Mesenchymal stem cell (in vitro differentiated cells and primary cell): ENCODE measurements at regions not wholly inside any gene's neighbourhood (a gene's known extent, or its start where the extent isn't known, plus 50 kb on each side); places are given as distances from the start of the nearest gene placed in this dataset.

Experiments
- DNase-seq: peaks from one replicate; pipeline ENCODE4 v3.0.0-alpha.2; 2013
- H2AFZ ChIP-seq: one replicate; pipeline ENCODE4 v1.6.1; 2013; ENCODE audit warnings: low read depth, mild to moderate bottlenecking, control low read depth, inconsistent platforms, low read length, moderate library complexity
- H2AK5ac ChIP-seq: 2 replicates; pipeline ENCODE4 v1.6.1; 2013; ENCODE audit warnings: low read length, moderate library complexity, mild to moderate bottlenecking, inconsistent platforms; ENCODE audit not compliant: severe bottlenecking
- H2BK120ac ChIP-seq: one replicate; pipeline ENCODE4 v1.6.1; 2013; ENCODE audit warnings: low read depth, mild to moderate bottlenecking, inconsistent platforms, low read length, moderate library complexity
- H2BK12ac ChIP-seq, 2 experiments: one replicate each; pipeline ENCODE4 v1.6.1; 2013; ENCODE audit warnings: inconsistent platforms in 2 of 2, low read length in 2 of 2, mild to moderate bottlenecking in 2 of 2, moderate library complexity in 2 of 2, control low read depth in 1 of 2
- H2BK15ac ChIP-seq: one replicate; pipeline ENCODE4 v1.6.1; 2013; ENCODE audit warnings: mild to moderate bottlenecking, low read depth, inconsistent platforms; ENCODE audit not compliant: poor library complexity, severe bottlenecking
- H2BK5ac ChIP-seq: 2 replicates; pipeline ENCODE4 v1.6.1; 2013; ENCODE audit warnings: low read depth, mild to moderate bottlenecking, low read length, control low read depth, inconsistent platforms; ENCODE audit not compliant: poor library complexity, severe bottlenecking
- H3K14ac ChIP-seq, 2 experiments: one replicate each; pipeline ENCODE4 v1.6.1; 2013; ENCODE audit warnings: inconsistent platforms in 2 of 2, low read length in 2 of 2, control low read depth in 1 of 2, mild to moderate bottlenecking in 1 of 2, moderate library complexity in 1 of 2
- H3K18ac ChIP-seq, 2 experiments: one replicate each; pipeline ENCODE4 v1.6.1; 2013; ENCODE audit warnings: inconsistent platforms in 2 of 2, low read length in 2 of 2, control low read depth in 1 of 2, low read depth in 1 of 2, mild to moderate bottlenecking in 1 of 2
- H3K23ac ChIP-seq, 2 experiments: one replicate each; pipeline ENCODE4 v1.6.1; 2013; ENCODE audit warnings: inconsistent platforms in 2 of 2, low read length in 2 of 2, mild to moderate bottlenecking in 2 of 2, moderate library complexity in 2 of 2, control low read depth in 1 of 2
- H3K27ac ChIP-seq: 2 replicates; pipeline ENCODE4 v1.5.1; 2013; ENCODE audit warnings: mild to moderate bottlenecking, moderate library complexity, low read length, control low read depth, inconsistent platforms; ENCODE audit not compliant: poor library complexity, severe bottlenecking
- H3K27me3 ChIP-seq, 2 experiments: 2 replicates each; pipeline versions ENCODE4 v1.6.1 to v1.7.0; 2013; ENCODE audit warnings: low read length in 2 of 2, mild to moderate bottlenecking in 2 of 2, moderate library complexity in 2 of 2, control low read depth in 1 of 2, inconsistent platforms in 1 of 2; ENCODE audit not compliant: control insufficient read depth in 1 of 2, insufficient read depth in 1 of 2
- H3K36me3 ChIP-seq, 2 experiments: 2 replicates each; pipeline versions ENCODE4 v1.6.1 to v1.7.0; 2013; ENCODE audit warnings: low read length in 2 of 2, control low read depth in 1 of 2, inconsistent platforms in 1 of 2, low read depth in 1 of 2, mild to moderate bottlenecking in 1 of 2; ENCODE audit not compliant: insufficient read depth in 2 of 2, control insufficient read depth in 1 of 2
- H3K4ac ChIP-seq, 2 experiments: one replicate each; pipeline ENCODE4 v1.6.1; 2013; ENCODE audit warnings: inconsistent platforms in 2 of 2, low read length in 2 of 2, mild to moderate bottlenecking in 2 of 2, moderate library complexity in 2 of 2, control low read depth in 1 of 2, low read depth in 1 of 2
- H3K4me1 ChIP-seq: 2 replicates; pipeline ENCODE4 v1.6.1; 2013; ENCODE audit warnings: low read depth, low read length, control low read depth; ENCODE audit not compliant: control insufficient read depth, insufficient read depth
- H3K4me2 ChIP-seq: 2 replicates; pipeline ENCODE4 v1.6.1; 2013; ENCODE audit warnings: low read length, mild to moderate bottlenecking, inconsistent platforms; ENCODE audit not compliant: poor library complexity, severe bottlenecking
- H3K4me3 ChIP-seq, 2 experiments: 2 replicates each; pipeline versions ENCODE4 v1.5.1 to v1.7.0; 2013; ENCODE audit warnings: low read length in 2 of 2, mild to moderate bottlenecking in 2 of 2, control low read depth in 1 of 2, low read depth in 1 of 2; ENCODE audit not compliant: insufficient read depth in 1 of 2
- H3K79me1 ChIP-seq: replicated peaks from 2 replicates; pipeline ENCODE4 v1.6.1; 2013; ENCODE audit warnings: mild to moderate bottlenecking, control low read depth, low read length, inconsistent platforms; ENCODE audit not compliant: poor library complexity, severe bottlenecking
- H3K9ac ChIP-seq: 2 replicates; pipeline ENCODE4 v1.7.0; 2013; ENCODE audit warnings: mild to moderate bottlenecking, low read length, moderate library complexity
- H3K9me3 ChIP-seq: 2 replicates; pipeline ENCODE4 v1.7.0; 2013; ENCODE audit warnings: mild to moderate bottlenecking, low read length; ENCODE audit not compliant: control insufficient read depth
- H4K8ac ChIP-seq: one replicate; pipeline ENCODE4 v1.6.1; 2013; ENCODE audit warnings: inconsistent platforms, mild to moderate bottlenecking, low read length, moderate library complexity
- H4K91ac ChIP-seq: one replicate; pipeline ENCODE4 v1.6.1; 2013; ENCODE audit warnings: mild to moderate bottlenecking, low read length, inconsistent platforms
- WGBS: methylation state at CpG from one replicate; pipeline ENCODE4 v1.1.7; 2013; ENCODE audit warnings: mixed read lengths; 5-methylcytosine and 5-hydroxymethylcytosine counted together

DNA sequence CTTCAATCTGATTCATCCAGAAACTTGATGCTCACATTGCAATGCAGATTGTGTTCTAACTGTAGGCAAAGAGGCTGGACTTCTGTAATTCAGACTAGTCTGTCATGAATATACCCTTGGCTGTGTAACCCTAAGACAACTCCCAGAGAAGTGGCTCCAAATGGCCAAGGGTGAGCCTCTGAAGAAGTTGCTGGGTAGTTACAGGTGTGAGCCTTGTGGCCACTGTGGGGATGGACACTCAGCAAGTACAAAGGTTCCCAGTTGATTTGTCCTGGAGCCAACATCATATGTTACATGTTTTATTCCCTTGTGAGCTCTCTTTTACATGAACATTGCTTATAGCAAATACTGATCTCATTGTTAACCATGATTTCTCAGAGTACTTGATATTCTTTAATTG, 94.8 kb upstream of the KCNJ3 start:
- H2BK12ac ChIP-seq = no peak overlapping the region

GRCh38 chr2:154608438-154608837, 90.1 kb upstream of the KCNJ3 start:
- Histone ChIP-seq H4K91ac (no peak overlapping the region), H2BK12ac (no peak overlapping the region), H3K9me3 (no peaks in the 10 kb centered on the region), H3K4me2 (no peak overlapping the region), H2BK5ac (no peak overlapping the region), H3K9ac (no peak overlapping the region), H3K4me3 (no peak overlapping the region), H3K14ac (no peak overlapping the region), H3K79me1 (no peaks in the 10 kb centered on the region), H3K27ac (no peak overlapping the region), H3K23ac (no peak overlapping the region), H3K18ac (no peak overlapping the region), H2AK5ac (no peak overlapping the region), H3K4me1 (no peaks in the 10 kb centered on the region), H2BK120ac (no peak overlapping the region), H3K27me3 (no peaks in the 10 kb centered on the region), H3K4ac (no peak overlapping the region), H2AFZ (no peak overlapping the region), H2BK15ac (no peak overlapping the region), H4K8ac (no peak overlapping the region), H3K36me3 (no peaks in the 10 kb centered on the region)
- DNase-seq = no peak

More for the DNA sequence above, 94.8 kb upstream of the KCNJ3 start:
- Histone ChIP-seq H2BK5ac (no peak overlapping the region), H3K27me3 (no peaks in the 10 kb centered on the region), H4K91ac (no peak overlapping the region), H3K23ac (no peak overlapping the region), H3K4me3 (no peak overlapping the region), H3K4me2 (no peak overlapping the region), H3K14ac (no peak overlapping the region), H3K79me1 (no peaks in the 10 kb centered on the region), H3K9me3 (peaks cover 3% of the 10 kb centered on the region), H3K4ac (no peak overlapping the region), H2BK120ac (no peak overlapping the region), H3K9ac (no peak overlapping the region), H3K36me3 (no peaks in the 10 kb centered on the region), H4K8ac (no peak overlapping the region), H3K18ac (no peak overlapping the region), H3K4me1 (no peaks in the 10 kb centered on the region), H3K27ac (no peak overlapping the region), H2BK15ac (no peak overlapping the region), H2AFZ (no peak overlapping the region), H2AK5ac (no peak overlapping the region)
- DNase-seq = no peak

DNA sequence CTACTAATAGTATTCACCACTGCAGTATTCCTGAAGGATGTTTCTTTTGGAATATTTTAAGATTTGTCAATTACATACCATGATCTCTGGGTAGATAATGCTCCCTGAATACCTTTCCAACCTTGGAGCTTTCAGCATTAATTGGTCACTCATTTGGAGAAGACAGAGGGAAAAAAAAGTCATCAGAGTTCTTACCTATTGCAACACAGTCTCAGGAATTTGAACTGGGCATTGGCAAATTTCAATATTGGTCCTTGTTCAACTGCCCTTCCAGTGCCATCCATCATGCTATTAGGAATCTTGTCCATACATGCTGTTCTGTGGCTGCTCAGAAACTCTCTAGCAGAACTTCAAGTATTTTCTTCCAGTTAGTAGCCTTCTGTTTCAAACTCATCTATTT, 83.6 kb upstream of the KCNJ3 start:
- no peak overlapping the region for H2AFZ ChIP-seq
- no peak overlapping the region for H2BK12ac ChIP-seq
- no peaks in the 10 kb centered on the region for H3K27me3 ChIP-seq
- no peak overlapping the region for H4K91ac ChIP-seq
- no peak overlapping the region for H3K4me2 ChIP-seq
- H3K14ac ChIP-seq = no peak overlapping the region
- H3K79me1 ChIP-seq = no peaks in the 10 kb centered on the region
- no peak overlapping the region for H4K8ac ChIP-seq
- no peak overlapping the region for H3K9ac ChIP-seq
- H3K9me3 ChIP-seq = no peaks in the 10 kb centered on the region
- no peaks in the 10 kb centered on the region for H3K36me3 ChIP-seq
- no peak overlapping the region for H3K27ac ChIP-seq
- H3K4ac ChIP-seq = no peak overlapping the region
- no peak overlapping the region for H2AK5ac ChIP-seq
- no peak overlapping the region for H2BK120ac ChIP-seq
- no peak overlapping the region for H2BK15ac ChIP-seq
- H3K4me3 ChIP-seq = no peak overlapping the region
- no peak overlapping the region for H2BK5ac ChIP-seq
- no peaks in the 10 kb centered on the region for H3K4me1 ChIP-seq
- H3K23ac ChIP-seq = no peak overlapping the region
- H3K18ac ChIP-seq = no peak overlapping the region
- DNase-seq = no peak

DNA sequence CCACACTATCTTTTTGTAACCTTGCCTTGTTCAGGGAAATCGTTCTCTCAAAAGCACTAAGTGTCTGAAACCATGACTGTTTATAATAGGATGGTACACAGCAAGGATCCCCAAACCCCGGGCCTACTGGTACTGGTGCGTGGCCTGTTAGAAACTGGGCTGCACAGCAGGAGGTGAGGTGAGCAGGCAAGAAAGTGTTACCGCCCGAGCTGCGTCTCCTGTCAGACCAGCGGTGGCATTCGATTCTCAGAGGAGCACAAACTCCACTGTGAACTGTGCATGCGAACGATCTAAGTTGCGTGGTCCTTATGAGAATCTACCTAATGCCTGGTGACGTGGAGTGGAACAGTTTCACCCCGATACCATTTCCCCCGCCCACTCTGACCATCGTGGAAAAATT, 81.8 kb upstream of the KCNJ3 start:
- no peak overlapping the region for H2AK5ac ChIP-seq
- H2BK120ac ChIP-seq = no peak overlapping the region
- no peak overlapping the region for H3K4me3 ChIP-seq
- H4K8ac ChIP-seq = no peak overlapping the region
- H2BK12ac ChIP-seq = no peak overlapping the region
- no peak for DNase-seq
- H2AFZ ChIP-seq = no peak overlapping the region
- no peaks in the 10 kb centered on the region for H3K9me3 ChIP-seq
- WGBS = 82% methylated on average over 13 of the region's 15 CpGs
- no peak overlapping the region for H3K27ac ChIP-seq
- H3K27me3 ChIP-seq = no peaks in the 10 kb centered on the region
- H3K18ac ChIP-seq = no peak overlapping the region
- H3K23ac ChIP-seq = no peak overlapping the region
- no peak overlapping the region for H2BK15ac ChIP-seq
- no peak overlapping the region for H3K14ac ChIP-seq
- H3K36me3 ChIP-seq = no peaks in the 10 kb centered on the region
- H3K4me1 ChIP-seq = no peaks in the 10 kb centered on the region
- no peak overlapping the region for H3K4me2 ChIP-seq
- no peak overlapping the region for H4K91ac ChIP-seq
- no peak overlapping the region for H2BK5ac ChIP-seq
- H3K79me1 ChIP-seq = no peaks in the 10 kb centered on the region
- H3K9ac ChIP-seq = no peak overlapping the region
- H3K4ac ChIP-seq = no peak overlapping the region
